GM23338 (cell line): ENCODE measurements at regions not wholly inside any gene's neighbourhood (a gene's known extent, or its start where the extent isn't known, plus 50 kb on each side); places are given as distances from the start of the nearest gene placed in this dataset.

Experiments
- ATAC-seq: fragments of 200-7000 bp; cut with Tn5 transposase; 3 replicates; pipeline ENCODE4 v1.9.1; 2020
- DNase-seq: peaks from one replicate; pipeline ENCODE4 v3.0.0-alpha.2; 2015; ENCODE audit warnings: low spot score
- H2AFZ ChIP-seq: fragments of 200-600 bp; sonication (generic); 2 replicates; pipeline ENCODE4 v1.8.0; 2016; ENCODE audit warnings: antibody characterized with exemption, mild to moderate bottlenecking, moderate library complexity
- H3F3A ChIP-seq: fragments of 200-600 bp; sonication (generic); replicated peaks from 2 replicates; pipeline ENCODE4 v1.8.0; 2017; ENCODE audit warnings: antibody characterized with exemption, mixed run types, low read depth
- H3K27ac ChIP-seq: fragments of 200-600 bp; sonication (generic); 2 replicates; pipeline ENCODE4 v1.6.1; 2016; ENCODE audit warnings: low read depth
- H3K27me3 ChIP-seq: fragments of 200-600 bp; sonication (generic); 2 replicates; pipeline ENCODE4 v1.8.0; 2016; ENCODE audit warnings: mild to moderate bottlenecking, mixed run types, moderate library complexity; ENCODE audit not compliant: insufficient read depth
- H3K36me3 ChIP-seq: fragments of 200-600 bp; sonication (generic); 2 replicates; pipeline ENCODE4 v1.8.0; 2016; ENCODE audit warnings: mild to moderate bottlenecking; ENCODE audit not compliant: insufficient read depth
- H3K4me1 ChIP-seq: fragments of 200-600 bp; sonication (generic); 2 replicates; pipeline ENCODE4 v1.8.0; 2016; ENCODE audit warnings: mild to moderate bottlenecking, moderate library complexity; ENCODE audit not compliant: insufficient read depth
- H3K4me2 ChIP-seq: fragments of 200-600 bp; sonication (generic); 2 replicates; pipeline ENCODE4 v1.7.1; 2017; ENCODE audit warnings: mixed run types
- H3K4me3 ChIP-seq: fragments of 200-600 bp; sonication (generic); 2 replicates; pipeline ENCODE4 v1.6.1; 2016; ENCODE audit warnings: mixed run types
- H3K79me2 ChIP-seq: fragments of 200-600 bp; sonication (generic); replicated peaks from 2 replicates; pipeline ENCODE4 v1.8.0; 2017; ENCODE audit warnings: mild to moderate bottlenecking; ENCODE audit not compliant: insufficient read depth
- H3K9me2 ChIP-seq: fragments of 200-600 bp; sonication (generic); 2 replicates; pipeline ENCODE4 v1.8.0; 2017; ENCODE audit not compliant: insufficient read depth
- H4K20me1 ChIP-seq: fragments of 200-600 bp; sonication (generic); replicated peaks from 2 replicates; pipeline ENCODE4 v1.8.0; 2017; ENCODE audit warnings: mild to moderate bottlenecking; ENCODE audit not compliant: insufficient read depth
- H3K27ac Mint-ChIP-seq: 2 replicates; pipeline ENCODE4 v1.8.0; 2020; ENCODE audit warnings: inconsistent platforms, mild to moderate bottlenecking, moderate library complexity, mixed read lengths
- H3K27me3 Mint-ChIP-seq: 3 replicates; pipeline ENCODE4 v1.8.0; 2022; ENCODE audit warnings: low read depth, mild to moderate bottlenecking, moderate library complexity, mixed read lengths, inconsistent platforms; ENCODE audit not compliant: insufficient read depth, poor library complexity
- H3K36me3 Mint-ChIP-seq: 3 replicates; pipeline ENCODE4 v1.8.0; 2021; ENCODE audit warnings: low read depth, mild to moderate bottlenecking, inconsistent platforms, moderate library complexity, mixed read lengths
- H3K4me1 Mint-ChIP-seq: 3 replicates; pipeline ENCODE4 v1.8.0; 2020; ENCODE audit warnings: mild to moderate bottlenecking, inconsistent platforms, mixed read lengths
- H3K4me3 Mint-ChIP-seq: 3 replicates; pipeline ENCODE4 v1.8.0; 2021; ENCODE audit warnings: moderate library complexity, mild to moderate bottlenecking, inconsistent platforms, mixed read lengths
- H3K9me3 Mint-ChIP-seq: 3 replicates; pipeline ENCODE4 v1.8.0; 2020; ENCODE audit warnings: moderate library complexity, mild to moderate bottlenecking, inconsistent platforms, mixed read lengths
- CREB1 ChIP-seq: fragments of 250-450 bp; sonication (Bioruptor Pico); IDR thresholded peaks from 2 replicates; pipeline ENCODE4 v1.5.0; 2020; ENCODE audit warnings: low read depth, mild to moderate bottlenecking, moderate library complexity
- EZH2 ChIP-seq: fragments of 200-600 bp; sonication (generic); IDR thresholded peaks from one replicate; pipeline ENCODE4 v1.8.0; 2017; ENCODE audit warnings: antibody characterized with exemption, mild to moderate bottlenecking, low read depth; ENCODE audit not compliant: unreplicated experiment
- NANOG ChIP-seq: IDR thresholded peaks from 2 replicates; pipeline ENCODE4 v1.6.1; 2016; ENCODE audit warnings: antibody characterized with exemption, borderline replicate concordance
- POLR2AphosphoS5 ChIP-seq: IDR thresholded peaks from 2 replicates; pipeline ENCODE4 v1.6.1; 2016; ENCODE audit warnings: antibody characterized with exemption, low read depth
- ZNF114 ChIP-seq: fragments of 250-450 bp; sonication (Bioruptor Pico); IDR thresholded peaks from 2 replicates; pipeline ENCODE4 v1.5.0; 2020; ENCODE audit warnings: mild to moderate bottlenecking, moderate library complexity
- ZNF331 ChIP-seq: fragments of 250-450 bp; sonication (Bioruptor Pico); IDR thresholded peaks from 2 replicates; pipeline ENCODE4 v1.5.0; 2020; ENCODE audit warnings: low read depth, mild to moderate bottlenecking, moderate library complexity
- TF ChIP-seq, protein P1 (sequence below): IDR thresholded peaks from one replicate; pipeline ENCODE4 v1.6.1; 2018; ENCODE audit warnings: antibody characterized with exemption; ENCODE audit not compliant: unreplicated experiment
- TF ChIP-seq, protein P2 (sequence below), 2 experiments: fragments of 200-600 bp in 1 of 2; sonication (generic) in 1 of 2; conservative IDR thresholded peaks; 2 replicates each; pipeline versions ENCODE4 v1.5.1 to v1.6.1; 2016 to 2017; ENCODE audit warnings: antibody characterized with exemption in 2 of 2, low read depth in 2 of 2, mild to moderate bottlenecking in 2 of 2, moderate library complexity in 1 of 2

DNA sequence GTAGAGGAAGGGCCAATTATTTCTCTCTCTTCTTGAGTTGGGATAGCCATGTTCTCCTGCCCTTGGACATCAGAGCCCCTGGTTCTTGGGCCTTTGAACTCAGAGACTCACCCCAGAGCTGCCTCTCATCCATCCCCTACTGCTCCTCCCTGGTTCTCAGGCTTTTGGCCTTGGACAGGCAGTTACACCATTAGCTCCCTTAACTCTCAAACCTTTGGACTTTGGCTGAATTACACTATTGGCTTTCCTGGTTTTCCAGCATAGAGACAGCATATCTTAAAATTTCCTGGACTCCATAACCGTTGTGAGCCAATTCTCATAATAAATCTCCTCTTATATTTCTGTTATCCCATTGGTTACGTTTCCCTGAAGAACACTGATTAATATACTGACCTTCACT, 63.7 kb upstream of the CHL1 start:
- Mint-ChIP-seq H3K27me3 (peaks cover 5% of the 10 kb centered on the region), H3K4me1 (no peaks in the 10 kb centered on the region), H3K27ac (no peak overlapping the region), H3K9me3 (peaks cover 81% of the 10 kb centered on the region), H3K36me3 (peaks cover 21% of the 10 kb centered on the region), H3K4me3 (no peak overlapping the region)
- Histone ChIP-seq H3K4me3 (no peak overlapping the region), H3F3A (no peaks in the 10 kb centered on the region), H3K4me2 (no peak overlapping the region), H2AFZ (no peak overlapping the region), H3K79me2 (no peaks in the 10 kb centered on the region), H3K4me1 (peaks cover 7% of the 10 kb centered on the region), H3K27ac (no peak overlapping the region), H3K36me3 (no peaks in the 10 kb centered on the region), H3K27me3 (no peaks in the 10 kb centered on the region), H4K20me1 (no peaks in the 10 kb centered on the region), H3K9me2 (peaks cover 4% of the 10 kb centered on the region; the same call in 1 of the 2 replicates)
- DNase-seq = no peak
- ATAC-seq = no peak
- TF ChIP-seq NANOG = no peak
- no peak for TF ChIP-seq EZH2
- no peak for TF ChIP-seq ZNF331 (CRISPR knock-in tag)
- TF ChIP-seq ZNF114 (CRISPR knock-in tag) = no peak
- no peak for TF ChIP-seq POLR2AphosphoS5
- TF ChIP-seq, protein P1, sequence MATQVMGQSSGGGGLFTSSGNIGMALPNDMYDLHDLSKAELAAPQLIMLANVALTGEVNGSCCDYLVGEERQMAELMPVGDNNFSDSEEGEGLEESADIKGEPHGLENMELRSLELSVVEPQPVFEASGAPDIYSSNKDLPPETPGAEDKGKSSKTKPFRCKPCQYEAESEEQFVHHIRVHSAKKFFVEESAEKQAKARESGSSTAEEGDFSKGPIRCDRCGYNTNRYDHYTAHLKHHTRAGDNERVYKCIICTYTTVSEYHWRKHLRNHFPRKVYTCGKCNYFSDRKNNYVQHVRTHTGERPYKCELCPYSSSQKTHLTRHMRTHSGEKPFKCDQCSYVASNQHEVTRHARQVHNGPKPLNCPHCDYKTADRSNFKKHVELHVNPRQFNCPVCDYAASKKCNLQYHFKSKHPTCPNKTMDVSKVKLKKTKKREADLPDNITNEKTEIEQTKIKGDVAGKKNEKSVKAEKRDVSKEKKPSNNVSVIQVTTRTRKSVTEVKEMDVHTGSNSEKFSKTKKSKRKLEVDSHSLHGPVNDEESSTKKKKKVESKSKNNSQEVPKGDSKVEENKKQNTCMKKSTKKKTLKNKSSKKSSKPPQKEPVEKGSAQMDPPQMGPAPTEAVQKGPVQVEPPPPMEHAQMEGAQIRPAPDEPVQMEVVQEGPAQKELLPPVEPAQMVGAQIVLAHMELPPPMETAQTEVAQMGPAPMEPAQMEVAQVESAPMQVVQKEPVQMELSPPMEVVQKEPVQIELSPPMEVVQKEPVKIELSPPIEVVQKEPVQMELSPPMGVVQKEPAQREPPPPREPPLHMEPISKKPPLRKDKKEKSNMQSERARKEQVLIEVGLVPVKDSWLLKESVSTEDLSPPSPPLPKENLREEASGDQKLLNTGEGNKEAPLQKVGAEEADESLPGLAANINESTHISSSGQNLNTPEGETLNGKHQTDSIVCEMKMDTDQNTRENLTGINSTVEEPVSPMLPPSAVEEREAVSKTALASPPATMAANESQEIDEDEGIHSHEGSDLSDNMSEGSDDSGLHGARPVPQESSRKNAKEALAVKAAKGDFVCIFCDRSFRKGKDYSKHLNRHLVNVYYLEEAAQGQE = no peak

DNA sequence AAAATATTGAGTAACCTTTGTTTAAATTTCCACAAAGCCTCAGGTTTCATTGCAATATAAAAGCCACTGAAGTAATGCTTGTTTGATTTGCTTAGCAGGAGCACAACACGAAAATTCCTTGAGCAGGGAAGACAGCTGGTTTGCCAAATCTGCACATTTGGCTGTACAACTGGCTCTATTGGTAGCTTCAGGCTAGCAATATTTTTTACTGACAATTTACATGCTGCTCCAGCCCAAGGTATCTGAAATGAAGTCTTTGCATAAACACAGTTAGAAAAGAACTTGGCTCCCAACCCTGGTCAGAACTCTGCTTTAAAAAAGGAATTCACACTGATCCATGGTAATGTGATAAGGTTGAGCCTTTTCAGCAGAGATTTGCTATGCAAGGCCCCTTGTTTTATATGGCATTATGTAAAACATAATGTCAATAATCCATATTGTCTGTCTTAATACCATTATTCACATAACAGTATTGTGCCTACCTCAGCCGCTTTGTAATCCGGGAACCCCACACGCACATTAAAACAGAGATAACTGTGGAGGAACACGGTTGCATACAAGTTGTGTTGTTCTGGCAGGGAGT, 55.7 kb upstream of the CHL1 start:
- no peak overlapping the region for H3K4me2 ChIP-seq
- no peaks in the 10 kb centered on the region for H3K4me1 ChIP-seq
- no peak overlapping the region for H3K27ac ChIP-seq
- no peak overlapping the region for H3K4me3 Mint-ChIP-seq
- DNase-seq = no peak
- no peaks in the 10 kb centered on the region for H4K20me1 ChIP-seq
- H3K27ac Mint-ChIP-seq = no peak overlapping the region
- no peaks in the 10 kb centered on the region for H3K4me1 Mint-ChIP-seq
- ATAC-seq = no peak
- H2AFZ ChIP-seq = no peak overlapping the region
- H3K79me2 ChIP-seq = no peaks in the 10 kb centered on the region
- H3K4me3 ChIP-seq = no peak overlapping the region
- H3K36me3 Mint-ChIP-seq = peaks cover 31% of the 10 kb centered on the region
- no peaks in the 10 kb centered on the region for H3F3A ChIP-seq
- H3K27me3 Mint-ChIP-seq = no peaks in the 10 kb centered on the region
- H3K27me3 ChIP-seq = no peaks in the 10 kb centered on the region
- H3K9me2 ChIP-seq = no peaks in the 10 kb centered on the region
- H3K36me3 ChIP-seq = no peaks in the 10 kb centered on the region
- H3K9me3 Mint-ChIP-seq = peaks cover 92% of the 10 kb centered on the region
- TF ChIP-seq, protein P1 = no peak
- TF ChIP-seq, protein P2, sequence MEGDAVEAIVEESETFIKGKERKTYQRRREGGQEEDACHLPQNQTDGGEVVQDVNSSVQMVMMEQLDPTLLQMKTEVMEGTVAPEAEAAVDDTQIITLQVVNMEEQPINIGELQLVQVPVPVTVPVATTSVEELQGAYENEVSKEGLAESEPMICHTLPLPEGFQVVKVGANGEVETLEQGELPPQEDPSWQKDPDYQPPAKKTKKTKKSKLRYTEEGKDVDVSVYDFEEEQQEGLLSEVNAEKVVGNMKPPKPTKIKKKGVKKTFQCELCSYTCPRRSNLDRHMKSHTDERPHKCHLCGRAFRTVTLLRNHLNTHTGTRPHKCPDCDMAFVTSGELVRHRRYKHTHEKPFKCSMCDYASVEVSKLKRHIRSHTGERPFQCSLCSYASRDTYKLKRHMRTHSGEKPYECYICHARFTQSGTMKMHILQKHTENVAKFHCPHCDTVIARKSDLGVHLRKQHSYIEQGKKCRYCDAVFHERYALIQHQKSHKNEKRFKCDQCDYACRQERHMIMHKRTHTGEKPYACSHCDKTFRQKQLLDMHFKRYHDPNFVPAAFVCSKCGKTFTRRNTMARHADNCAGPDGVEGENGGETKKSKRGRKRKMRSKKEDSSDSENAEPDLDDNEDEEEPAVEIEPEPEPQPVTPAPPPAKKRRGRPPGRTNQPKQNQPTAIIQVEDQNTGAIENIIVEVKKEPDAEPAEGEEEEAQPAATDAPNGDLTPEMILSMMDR (conservative IDR thresholded peaks at IDR 0.05; ENCODE audit: low read depth in 2 of 2) = no peak
- TF ChIP-seq ZNF114 (CRISPR knock-in tag) = no peak
- no peak for TF ChIP-seq CREB1
- no peak for TF ChIP-seq POLR2AphosphoS5
